Epithelial cell of proximal tubule (primary cell): ENCODE measurements at regions not wholly inside any gene's neighbourhood (a gene's known extent, or its start where the extent isn't known, plus 50 kb on each side); places are given as distances from the start of the nearest gene placed in this dataset.

Experiments
- DNase-seq: peaks from one replicate; pipeline ENCODE4 v3.0.0-alpha.2; 2011; ENCODE audit warnings: low read depth
- H3K4me3 ChIP-seq: 2 replicates; pipeline ENCODE4 v1.5.1; 2011; ENCODE audit warnings: low read depth, mild to moderate bottlenecking, low read length
- CTCF ChIP-seq: conservative IDR thresholded peaks from 2 replicates; pipeline ENCODE4 v1.5.1; 2012; ENCODE audit warnings: low read depth, mild to moderate bottlenecking, low read length

DNA sequence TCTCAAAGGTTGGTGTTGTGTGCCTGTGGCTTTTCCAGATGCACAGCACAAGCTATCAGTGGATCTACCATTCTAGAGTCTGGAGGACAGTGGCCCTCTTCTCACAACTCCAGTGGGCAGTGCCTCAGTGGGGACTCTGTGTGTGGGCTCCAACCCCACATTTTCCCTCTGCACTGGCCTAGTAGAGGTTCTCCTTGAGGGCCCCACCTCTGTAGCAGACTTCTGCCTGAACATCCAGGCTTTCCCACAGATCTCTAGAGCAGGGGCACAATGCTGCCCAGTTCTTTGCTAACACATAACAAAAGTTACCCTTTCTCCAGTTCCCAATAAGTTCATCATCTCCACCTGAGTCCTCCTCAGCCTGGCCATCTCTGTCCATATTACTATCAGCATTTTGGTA is 102.1 kb upstream of the ANKRD55 start:
- H3K4me3 ChIP-seq = no peak overlapping the region
- TF ChIP-seq CTCF = no peak
- DNase-seq = no peak

DNA sequence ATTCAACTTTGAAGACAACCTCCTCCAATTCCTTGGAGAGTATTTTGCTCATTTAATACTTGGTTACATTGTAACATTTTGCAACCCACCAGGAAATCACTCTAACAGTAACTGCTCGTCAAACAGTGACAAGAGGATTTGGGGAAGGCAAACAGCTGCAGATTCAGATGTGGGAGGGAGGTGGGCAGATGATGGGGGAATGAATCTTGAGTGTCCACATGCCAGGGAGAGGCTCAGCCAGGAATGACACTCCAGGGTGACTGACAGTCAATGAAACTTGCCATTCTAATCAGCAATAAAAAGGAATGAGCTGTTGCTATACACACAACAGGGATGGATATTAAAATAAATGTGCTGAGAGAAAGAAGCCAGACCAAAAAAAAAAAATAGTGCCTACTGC is 97.7 kb upstream of the ANKRD55 start:
- no peak for TF ChIP-seq CTCF
- DNase-seq = no peak
- H3K4me3 ChIP-seq = no peak overlapping the region

GRCh38 chr5:56330167-56330566 is 97.0 kb upstream of the ANKRD55 start:
- TF ChIP-seq CTCF = no peak
- H3K4me3 ChIP-seq = no peak overlapping the region
- peak; percentile 20 for DNase-seq

- no peak for TF ChIP-seq CTCF
- DNase-seq = no peak
- H3K4me3 ChIP-seq = no peak overlapping the region
Measured at GRCh38 chr5:56329652-56330051, 96.5 kb upstream of the ANKRD55 start.

GRCh38 chr5:56328753-56329560 is 95.8 kb upstream of the ANKRD55 start:
- no peak overlapping the region for H3K4me3 ChIP-seq
- DNase-seq = peak; percentile 69
- no peak for TF ChIP-seq CTCF

DNA sequence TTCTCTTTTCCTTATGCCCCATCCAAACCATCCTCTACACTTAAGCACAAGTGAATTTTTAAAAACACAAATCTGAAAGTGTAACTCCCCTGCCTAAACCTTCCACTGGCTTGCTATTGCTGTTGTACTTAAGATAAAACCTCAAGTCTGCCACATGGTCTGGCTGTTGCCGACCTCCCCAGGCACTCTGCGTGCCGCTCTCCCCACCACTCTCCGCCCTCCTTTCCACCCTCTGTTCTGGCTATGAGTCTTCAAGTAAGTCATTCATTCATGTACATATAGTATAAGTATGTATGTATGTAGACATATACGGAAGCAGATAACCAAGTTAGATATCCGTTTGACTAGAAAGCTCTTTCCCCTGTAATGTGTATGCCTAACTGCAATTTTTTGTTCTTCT is 94.7 kb upstream of the ANKRD55 start:
- no peak for DNase-seq
- no peak for TF ChIP-seq CTCF

DNA sequence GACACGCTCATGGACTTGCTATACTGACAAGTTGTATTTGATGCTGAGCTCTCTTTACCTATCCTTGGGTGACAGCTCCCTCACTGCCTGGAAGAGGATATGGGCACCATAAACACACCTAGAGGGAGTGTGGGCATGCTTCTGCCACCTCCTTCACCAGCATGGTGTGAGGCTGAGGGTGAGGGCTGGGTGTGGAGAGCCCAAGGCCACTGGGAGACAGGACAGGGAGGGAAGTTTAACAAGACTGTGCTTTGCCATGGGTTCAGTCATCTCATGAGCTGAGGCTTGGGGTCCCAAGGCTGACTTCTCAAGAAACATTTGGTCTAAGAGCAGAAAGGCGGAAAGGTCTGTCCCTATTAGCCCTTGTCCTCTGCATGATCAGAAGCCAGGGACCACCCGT is 93.6 kb upstream of the ANKRD55 start:
- H3K4me3 ChIP-seq = no peak overlapping the region
- TF ChIP-seq CTCF = no peak
- no peak for DNase-seq

More for the DNA sequence above, 94.7 kb upstream of the ANKRD55 start:
- H3K4me3 ChIP-seq = no peak overlapping the region
